Astrocyte of the spinal cord (primary cell): ENCODE measurements at regions not wholly inside any gene's neighbourhood (a gene's known extent, or its start where the extent isn't known, plus 50 kb on each side); places are given as distances from the start of the nearest gene placed in this dataset.

ENCODE experiments used
- DNase-seq: peaks from one replicate; pipeline ENCODE4 v3.0.0; 2011; ENCODE audit warnings: low read depth, low spot score
- H3K4me3 ChIP-seq: 2 replicates; pipeline ENCODE4 v1.5.1; 2011; ENCODE audit warnings: low read depth, mild to moderate bottlenecking, low read length, moderate library complexity
- CTCF ChIP-seq: IDR thresholded peaks from 2 replicates; pipeline ENCODE4 v1.5.1; 2012; ENCODE audit warnings: low read depth, mild to moderate bottlenecking, low read length, inconsistent platforms
- in situ Hi-C: cut with HindIII; loops from 2 replicates; pipeline ENCODE4 v1.10.0; 2017; ENCODE audit warnings: low sequenced_read_pairs

GRCh38 chr13:69603144-69603853 lies 504.3 kb upstream of the ATXN8OS start:
- H3K4me3 ChIP-seq: no peak overlapping the region
- no peak for DNase-seq
- in situ Hi-C loops: no loop called here
- TF ChIP-seq CTCF: no peak

- in situ Hi-C loops: no loop called here
- no peak for DNase-seq
- H3K4me3 ChIP-seq: no peak overlapping the region
- TF ChIP-seq CTCF: no peak
Measured at GRCh38 chr13:69601661-69602060, 506.0 kb upstream of the ATXN8OS start.

- no peak overlapping the region for H3K4me3 ChIP-seq
- no peak for TF ChIP-seq CTCF
- no peak for DNase-seq
- in situ Hi-C loops: no loop called here
Measured at GRCh38 chr13:69600811-69601210, 506.8 kb upstream of the ATXN8OS start.

- in situ Hi-C loops: no loop called here
- DNase-seq: no peak
- H3K4me3 ChIP-seq: no peak overlapping the region
- TF ChIP-seq CTCF: no peak
Measured at GRCh38 chr13:69597088-69597487, 510.5 kb upstream of the ATXN8OS start.

- no peak overlapping the region for H3K4me3 ChIP-seq
- no peak for TF ChIP-seq CTCF
- in situ Hi-C loops: no loop called here
- DNase-seq: no peak
Measured at GRCh38 chr13:69595181-69595580, 512.4 kb upstream of the ATXN8OS start.

GRCh38 chr13:69591437-69591836 lies 516.2 kb upstream of the ATXN8OS start:
- in situ Hi-C loops: no loop called here
- no peak overlapping the region for H3K4me3 ChIP-seq
- no peak for DNase-seq
- TF ChIP-seq CTCF: no peak
